ENCODE measurements at regions not wholly inside any gene's neighbourhood (a gene's known extent, or its start where the extent isn't known, plus 50 kb on each side); places are given as distances from the start of the nearest gene placed in this dataset.

- TF ChIP-seq CTCF (IDR thresholded peaks at IDR 0.05): no peak
- no peak for TF ChIP-seq POLR2A (IDR thresholded peaks at IDR 0.05)
Measured at GRCh38 chr3:163560459-163560858, 1517.8 kb downstream of the SI start.
